Fibroblast of the aortic adventitia (primary cell): ENCODE measurements at regions not wholly inside any gene's neighbourhood (a gene's known extent, or its start where the extent isn't known, plus 50 kb on each side); places are given as distances from the start of the nearest gene placed in this dataset.

Source experiments
- DNase-seq: peaks from one replicate; pipeline ENCODE4 v3.0.0-alpha.2; 2010; ENCODE audit warnings: low read depth
- H3K4me3 ChIP-seq: 2 replicates; pipeline ENCODE4 v1.5.1; 2011; ENCODE audit warnings: low read depth, mild to moderate bottlenecking, control low read depth, low read length, moderate library complexity
- TF ChIP-seq, protein P1 (sequence below): IDR thresholded peaks from 2 replicates; pipeline ENCODE4 v1.5.1; 2011; ENCODE audit warnings: mild to moderate bottlenecking, low read length, control low read depth, inconsistent platforms; ENCODE audit not compliant: insufficient read depth

DNA sequence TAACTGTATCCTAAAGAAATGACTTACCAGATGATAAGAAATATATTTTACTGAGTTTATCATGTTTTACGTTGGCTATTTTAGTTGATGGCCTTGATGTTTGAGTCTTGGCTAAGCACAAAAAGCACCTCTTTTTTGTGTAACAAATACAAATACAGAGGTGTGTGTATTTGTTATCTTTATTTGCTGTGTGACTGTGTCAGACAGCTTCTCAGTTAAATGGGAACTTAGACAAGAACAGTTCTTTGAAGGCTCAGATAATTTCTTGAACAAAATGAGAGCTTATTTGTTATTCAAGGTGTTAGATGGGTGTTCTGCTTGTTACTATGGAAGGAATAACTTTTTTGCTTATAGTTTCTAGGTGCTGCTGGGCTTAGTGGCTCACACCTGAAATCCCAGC, 95.4 kb downstream of the RPS12 start:
- DNase-seq: no peak
- H3K4me3 ChIP-seq: no peak overlapping the region
- TF ChIP-seq, protein P1, sequence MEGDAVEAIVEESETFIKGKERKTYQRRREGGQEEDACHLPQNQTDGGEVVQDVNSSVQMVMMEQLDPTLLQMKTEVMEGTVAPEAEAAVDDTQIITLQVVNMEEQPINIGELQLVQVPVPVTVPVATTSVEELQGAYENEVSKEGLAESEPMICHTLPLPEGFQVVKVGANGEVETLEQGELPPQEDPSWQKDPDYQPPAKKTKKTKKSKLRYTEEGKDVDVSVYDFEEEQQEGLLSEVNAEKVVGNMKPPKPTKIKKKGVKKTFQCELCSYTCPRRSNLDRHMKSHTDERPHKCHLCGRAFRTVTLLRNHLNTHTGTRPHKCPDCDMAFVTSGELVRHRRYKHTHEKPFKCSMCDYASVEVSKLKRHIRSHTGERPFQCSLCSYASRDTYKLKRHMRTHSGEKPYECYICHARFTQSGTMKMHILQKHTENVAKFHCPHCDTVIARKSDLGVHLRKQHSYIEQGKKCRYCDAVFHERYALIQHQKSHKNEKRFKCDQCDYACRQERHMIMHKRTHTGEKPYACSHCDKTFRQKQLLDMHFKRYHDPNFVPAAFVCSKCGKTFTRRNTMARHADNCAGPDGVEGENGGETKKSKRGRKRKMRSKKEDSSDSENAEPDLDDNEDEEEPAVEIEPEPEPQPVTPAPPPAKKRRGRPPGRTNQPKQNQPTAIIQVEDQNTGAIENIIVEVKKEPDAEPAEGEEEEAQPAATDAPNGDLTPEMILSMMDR: no peak

DNA sequence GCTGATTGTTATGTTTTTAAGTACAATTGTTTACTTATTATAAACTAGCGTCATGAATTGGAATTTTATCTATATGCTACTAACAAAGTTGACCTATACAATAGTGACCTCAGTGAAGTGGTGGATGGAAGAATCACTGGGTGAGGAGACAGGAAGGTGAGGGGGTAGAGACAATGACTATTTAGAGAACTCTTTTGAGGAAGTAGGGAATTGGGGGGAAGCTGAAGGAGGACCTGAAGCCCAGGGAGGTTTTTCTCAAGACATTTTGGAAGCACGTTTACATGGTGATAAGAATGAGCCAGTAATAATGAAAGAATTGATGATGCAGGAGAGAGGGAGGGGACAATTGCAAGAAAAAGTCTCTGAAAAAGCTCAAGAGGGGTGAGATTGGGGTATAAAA, 96.4 kb downstream of the RPS12 start:
- TF ChIP-seq, protein P1: no peak
- DNase-seq: no peak

DNA sequence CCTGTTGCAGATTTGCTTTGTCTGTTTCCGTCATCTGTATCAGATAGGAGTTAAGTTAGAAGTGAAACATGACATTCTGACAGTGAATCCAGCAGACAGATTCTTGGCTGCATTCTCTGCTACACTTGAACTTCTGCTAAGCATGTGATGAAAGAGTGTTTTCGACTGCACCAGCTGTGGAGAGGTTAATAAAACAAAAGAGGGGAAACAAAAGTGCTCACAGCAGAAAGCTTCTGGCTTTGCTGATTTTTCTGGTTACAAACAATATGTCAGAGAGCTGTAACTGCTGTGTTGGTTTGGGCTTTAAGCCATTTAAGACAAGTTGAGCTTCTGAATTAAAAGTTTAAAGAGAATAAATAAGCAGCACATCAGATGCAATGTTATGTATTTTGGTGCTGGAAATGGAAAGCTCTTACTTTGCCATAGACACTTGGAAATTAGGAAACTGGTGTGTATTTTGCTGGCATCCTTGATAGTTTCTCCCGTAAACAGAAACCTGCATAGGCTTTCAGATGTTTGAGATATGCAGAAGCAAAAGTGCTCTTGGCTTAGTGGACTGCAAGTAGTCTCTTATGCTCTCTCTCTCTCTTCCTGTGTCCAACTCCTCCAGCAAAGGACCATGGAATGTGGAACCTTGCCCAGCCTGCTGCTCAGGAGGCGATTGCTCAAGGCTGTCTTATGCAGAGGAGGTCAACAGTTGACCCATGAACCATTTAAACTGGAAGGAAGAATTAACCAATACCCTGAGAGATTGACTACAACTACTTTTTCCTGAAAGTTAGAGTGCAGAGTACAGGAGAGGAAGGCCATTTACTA, 104.9 kb downstream of the RPS12 start:
- no peak overlapping the region for H3K4me3 ChIP-seq
- DNase-seq: peak; percentile 70
- TF ChIP-seq, protein P1: no peak

More for the DNA sequence above, 96.4 kb downstream of the RPS12 start:
- no peak overlapping the region for H3K4me3 ChIP-seq

DNA sequence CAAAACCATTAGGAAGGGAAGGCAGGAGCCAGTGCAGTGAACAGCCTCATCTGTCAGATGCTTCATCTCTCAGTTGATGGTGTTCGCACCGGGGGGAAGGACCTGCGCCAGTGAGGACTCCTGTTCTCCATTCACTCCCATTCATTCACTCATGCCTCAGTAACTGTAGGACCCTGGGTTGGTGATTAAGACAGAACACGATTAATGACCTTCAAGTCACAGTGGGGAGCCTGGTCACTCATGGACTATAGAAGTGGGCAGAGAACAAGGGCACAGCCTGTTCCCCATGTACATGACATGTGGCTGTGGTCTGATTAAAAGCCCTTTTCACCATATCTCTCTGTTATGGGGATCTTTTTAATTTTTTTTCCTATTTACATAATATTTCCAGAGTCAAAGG, 113.3 kb downstream of the RPS12 start:
- DNase-seq: no peak
- TF ChIP-seq, protein P1: no peak

DNA sequence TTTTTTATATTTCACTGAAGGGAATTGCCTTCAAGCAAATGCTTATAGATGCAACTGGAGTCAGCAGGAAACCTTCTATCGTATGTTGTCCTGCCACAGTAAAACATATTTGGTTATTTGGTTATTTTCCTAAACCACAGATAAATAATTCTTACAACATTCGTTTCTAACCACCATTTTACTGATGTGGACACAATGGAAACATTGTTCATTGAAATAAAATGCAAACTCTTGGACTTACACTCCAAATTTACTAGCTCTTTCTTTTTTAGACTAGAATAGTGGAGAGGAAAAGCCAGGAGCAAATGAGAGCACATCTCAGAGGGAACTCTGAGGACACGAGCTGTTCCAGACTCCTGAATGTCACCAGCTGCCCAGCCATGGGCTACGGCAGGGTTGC, 114.8 kb downstream of the RPS12 start:
- no peak overlapping the region for H3K4me3 ChIP-seq
- no peak for DNase-seq
- TF ChIP-seq, protein P1: no peak

More for the DNA sequence above, 113.3 kb downstream of the RPS12 start:
- no peak overlapping the region for H3K4me3 ChIP-seq

DNA sequence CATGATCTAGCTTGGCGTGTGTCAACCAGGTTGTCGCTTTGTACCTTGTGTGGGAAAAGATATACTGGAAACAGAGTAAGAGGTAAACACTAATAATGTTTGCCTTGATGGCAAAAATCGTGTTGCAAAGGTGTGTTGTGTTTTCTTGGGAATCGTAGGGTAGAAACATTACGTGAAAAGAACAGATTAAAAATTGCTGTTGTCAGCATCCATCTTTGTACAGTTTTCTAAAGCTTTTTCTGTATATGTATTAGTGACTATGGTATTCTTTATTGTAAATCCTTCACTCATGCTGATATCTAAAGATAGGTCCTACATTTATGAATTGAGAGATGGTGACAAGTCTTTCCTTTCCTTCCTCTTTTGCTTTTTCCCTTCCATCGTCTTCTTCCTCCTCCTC, 116.9 kb downstream of the RPS12 start:
- TF ChIP-seq, protein P1: no peak
- H3K4me3 ChIP-seq: no peak overlapping the region
- DNase-seq: no peak

DNA sequence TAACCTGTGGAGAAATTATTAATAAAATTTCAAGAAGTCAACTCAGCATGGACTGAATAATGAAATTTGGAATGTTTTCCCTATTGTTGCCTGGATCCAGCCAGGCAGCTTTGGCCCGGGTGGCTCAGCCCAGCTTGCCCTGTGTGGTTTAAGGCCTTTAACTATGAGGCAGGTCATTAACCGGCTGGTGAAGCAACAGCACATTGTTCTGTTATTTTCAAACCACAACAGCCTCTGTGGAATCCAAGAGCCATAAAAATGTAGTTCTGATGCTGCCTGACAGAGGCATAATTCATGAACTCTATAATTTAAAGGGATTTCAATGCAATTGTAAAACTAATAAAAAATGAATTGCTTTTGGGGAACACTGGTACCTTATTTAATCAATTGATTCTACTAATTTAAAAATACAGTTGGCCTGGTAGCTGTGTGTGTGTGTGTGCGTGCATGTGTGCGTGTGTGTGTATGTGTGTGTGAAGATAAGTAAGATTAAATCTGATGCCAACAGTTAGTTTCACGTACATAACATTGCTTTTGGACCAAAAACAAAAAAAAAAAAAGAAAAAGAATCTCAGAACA, 117.7 kb downstream of the RPS12 start:
- DNase-seq: no peak
- H3K4me3 ChIP-seq: no peak overlapping the region
- TF ChIP-seq, protein P1: no peak
